MM.1S (cell line): ENCODE measurements at regions not wholly inside any gene's neighbourhood (a gene's known extent, or its start where the extent isn't known, plus 50 kb on each side); places are given as distances from the start of the nearest gene placed in this dataset.
"Not testable (repeated sequence)": the region's sequence is repeated elsewhere in the genome, so short reads cannot be mapped to it uniquely, and the experiment has no call there.

ENCODE experiments used
- DNase-seq: peaks from one replicate; pipeline ENCODE4 v3.0.0-alpha.2; 2015
- H2AFZ ChIP-seq: fragments of 300-600 bp; sonication (generic); 2 replicates; pipeline ENCODE4 v1.6.0; 2016; ENCODE audit warnings: antibody characterized with exemption, low read length
- H3F3A ChIP-seq: fragments of 300-600 bp; sonication (generic); 2 replicates; pipeline ENCODE4 v1.6.1; 2016; ENCODE audit warnings: mild to moderate bottlenecking, antibody characterized with exemption, low read length, moderate library complexity, mixed read lengths; ENCODE audit not compliant: insufficient read depth
- H3K27ac ChIP-seq: fragments of 300-600 bp; sonication (generic); 2 replicates; pipeline ENCODE4 v1.5.1; 2016; ENCODE audit warnings: mild to moderate bottlenecking, low read length
- H3K27me3 ChIP-seq: fragments of 300-600 bp; sonication (generic); replicated peaks from 2 replicates; pipeline ENCODE4 v1.6.0; 2016; ENCODE audit warnings: low read length; ENCODE audit not compliant: insufficient read depth
- H3K36me3 ChIP-seq: fragments of 300-600 bp; sonication (generic); replicated peaks from 2 replicates; pipeline ENCODE4 v1.6.1; 2016; ENCODE audit warnings: mild to moderate bottlenecking, low read length, mixed read lengths; ENCODE audit not compliant: insufficient read depth
- H3K4me1 ChIP-seq: fragments of 300-600 bp; sonication (generic); 2 replicates; pipeline ENCODE4 v1.6.1; 2016; ENCODE audit warnings: low read length, mixed read lengths
- H3K4me2 ChIP-seq: fragments of 300-600 bp; sonication (generic); 2 replicates; pipeline ENCODE4 v1.6.0; 2016; ENCODE audit warnings: low read depth, low read length
- H3K4me3 ChIP-seq: fragments of 300-600 bp; sonication (generic); 2 replicates; pipeline ENCODE4 v1.5.1; 2016; ENCODE audit warnings: low read length, mixed read lengths
- H3K79me2 ChIP-seq: fragments of 300-600 bp; sonication (generic); 2 replicates; pipeline ENCODE4 v1.6.1; 2016; ENCODE audit warnings: mixed run types, low read length, mixed read lengths
- H3K9ac ChIP-seq: fragments of 300-600 bp; sonication (generic); 2 replicates; pipeline ENCODE4 v1.6.1; 2016; ENCODE audit warnings: low read length, mixed read lengths
- H3K9me2 ChIP-seq: fragments of 300-600 bp; sonication (generic); replicated peaks from 2 replicates; pipeline ENCODE4 v1.6.1; 2016; ENCODE audit warnings: mild to moderate bottlenecking, low read length, mixed read lengths; ENCODE audit not compliant: insufficient read depth
- H3K9me3 ChIP-seq: fragments of 300-600 bp; sonication (generic); replicated peaks from 2 replicates; pipeline ENCODE4 v1.6.1; 2016; ENCODE audit warnings: mild to moderate bottlenecking, low read length, mixed read lengths; ENCODE audit not compliant: insufficient read depth
- H4K20me1 ChIP-seq: fragments of 300-600 bp; sonication (generic); 2 replicates; pipeline ENCODE4 v1.6.1; 2016; ENCODE audit warnings: mild to moderate bottlenecking, low read length, moderate library complexity, mixed read lengths; ENCODE audit not compliant: insufficient read depth
- EZH2 ChIP-seq: fragments of 300-600 bp; sonication (generic); optimal IDR thresholded peaks from 2 replicates; pipeline ENCODE3; 2017; ENCODE audit warnings: low read depth, mild to moderate bottlenecking, antibody characterized with exemption, low read length, mixed read lengths
- EZH2phosphoT487 ChIP-seq: fragments of 300-600 bp; sonication (generic); IDR thresholded peaks from 2 replicates; pipeline ENCODE4 v1.6.1; 2018; ENCODE audit warnings: antibody characterized with exemption, low read length
- TF ChIP-seq, protein P1 (sequence below): fragments of 300-600 bp; sonication (generic); IDR thresholded peaks from 2 replicates; pipeline ENCODE4 v1.5.1; 2016; ENCODE audit warnings: antibody characterized with exemption, low read length, mixed read lengths

DNA sequence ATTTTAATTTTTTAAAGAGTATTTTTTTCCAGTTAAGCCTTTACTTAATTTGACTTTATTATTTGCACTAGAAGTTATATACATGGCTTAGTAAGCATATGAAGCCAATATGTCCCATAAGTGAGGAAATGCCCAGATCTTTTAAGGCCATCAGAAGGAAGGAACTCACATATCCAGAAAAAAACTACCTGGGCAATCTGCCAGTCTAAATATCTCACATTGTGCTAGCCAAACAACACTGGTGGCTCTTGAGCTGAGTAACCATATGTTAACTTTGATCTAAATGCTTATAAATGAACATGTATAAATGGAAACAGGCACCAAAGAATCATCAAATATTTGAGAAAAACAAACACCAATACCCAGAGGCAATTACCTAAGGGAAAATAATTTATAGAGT lies 138.6 kb upstream of the APOOL start:
- H3K36me3 ChIP-seq = no peaks in the 10 kb centered on the region
- H3K79me2 ChIP-seq = no peaks in the 10 kb centered on the region
- H3K4me2 ChIP-seq = no peak overlapping the region
- H3K27ac ChIP-seq = no peak overlapping the region
- H3K9ac ChIP-seq = no peak overlapping the region
- no peaks in the 10 kb centered on the region for H3K4me1 ChIP-seq
- no peaks in the 10 kb centered on the region for H3F3A ChIP-seq
- no peaks in the 10 kb centered on the region for H3K9me3 ChIP-seq
- no peak for TF ChIP-seq EZH2
- no peak for TF ChIP-seq EZH2phosphoT487
- TF ChIP-seq, protein P1, sequence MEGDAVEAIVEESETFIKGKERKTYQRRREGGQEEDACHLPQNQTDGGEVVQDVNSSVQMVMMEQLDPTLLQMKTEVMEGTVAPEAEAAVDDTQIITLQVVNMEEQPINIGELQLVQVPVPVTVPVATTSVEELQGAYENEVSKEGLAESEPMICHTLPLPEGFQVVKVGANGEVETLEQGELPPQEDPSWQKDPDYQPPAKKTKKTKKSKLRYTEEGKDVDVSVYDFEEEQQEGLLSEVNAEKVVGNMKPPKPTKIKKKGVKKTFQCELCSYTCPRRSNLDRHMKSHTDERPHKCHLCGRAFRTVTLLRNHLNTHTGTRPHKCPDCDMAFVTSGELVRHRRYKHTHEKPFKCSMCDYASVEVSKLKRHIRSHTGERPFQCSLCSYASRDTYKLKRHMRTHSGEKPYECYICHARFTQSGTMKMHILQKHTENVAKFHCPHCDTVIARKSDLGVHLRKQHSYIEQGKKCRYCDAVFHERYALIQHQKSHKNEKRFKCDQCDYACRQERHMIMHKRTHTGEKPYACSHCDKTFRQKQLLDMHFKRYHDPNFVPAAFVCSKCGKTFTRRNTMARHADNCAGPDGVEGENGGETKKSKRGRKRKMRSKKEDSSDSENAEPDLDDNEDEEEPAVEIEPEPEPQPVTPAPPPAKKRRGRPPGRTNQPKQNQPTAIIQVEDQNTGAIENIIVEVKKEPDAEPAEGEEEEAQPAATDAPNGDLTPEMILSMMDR = no peak
- no peaks in the 10 kb centered on the region for H3K9me2 ChIP-seq
- no peaks in the 10 kb centered on the region for H3K27me3 ChIP-seq
- no peak for DNase-seq
- no peak overlapping the region for H2AFZ ChIP-seq
- no peaks in the 10 kb centered on the region for H4K20me1 ChIP-seq
- no peak overlapping the region for H3K4me3 ChIP-seq

DNA sequence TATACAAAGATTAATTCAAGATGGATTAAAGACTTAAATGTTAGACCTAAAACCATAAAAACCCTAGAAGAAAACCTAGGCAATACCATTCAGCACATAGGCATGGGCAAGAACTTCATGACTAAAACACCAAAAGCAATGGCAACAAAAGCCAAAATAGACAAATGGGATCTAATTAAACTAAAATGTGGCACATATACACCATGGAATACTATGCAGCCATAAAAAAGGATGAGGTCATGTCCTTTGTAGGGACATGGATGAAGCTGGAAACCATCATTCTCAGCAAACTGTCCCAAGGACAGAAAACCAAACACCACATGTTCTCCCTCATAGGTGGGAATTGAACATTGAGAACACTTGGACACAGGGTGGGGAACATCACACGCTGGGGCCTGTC lies 133.4 kb upstream of the APOOL start:
- not testable (repeated sequence) for H3K4me3 ChIP-seq, H3K4me1 ChIP-seq, H4K20me1 ChIP-seq, H3F3A ChIP-seq, DNase-seq, H3K27me3 ChIP-seq, H3K9ac ChIP-seq, H3K79me2 ChIP-seq, H3K4me2 ChIP-seq, H3K27ac ChIP-seq, H2AFZ ChIP-seq, H3K9me2 ChIP-seq, H3K36me3 ChIP-seq, H3K9me3 ChIP-seq

DNA sequence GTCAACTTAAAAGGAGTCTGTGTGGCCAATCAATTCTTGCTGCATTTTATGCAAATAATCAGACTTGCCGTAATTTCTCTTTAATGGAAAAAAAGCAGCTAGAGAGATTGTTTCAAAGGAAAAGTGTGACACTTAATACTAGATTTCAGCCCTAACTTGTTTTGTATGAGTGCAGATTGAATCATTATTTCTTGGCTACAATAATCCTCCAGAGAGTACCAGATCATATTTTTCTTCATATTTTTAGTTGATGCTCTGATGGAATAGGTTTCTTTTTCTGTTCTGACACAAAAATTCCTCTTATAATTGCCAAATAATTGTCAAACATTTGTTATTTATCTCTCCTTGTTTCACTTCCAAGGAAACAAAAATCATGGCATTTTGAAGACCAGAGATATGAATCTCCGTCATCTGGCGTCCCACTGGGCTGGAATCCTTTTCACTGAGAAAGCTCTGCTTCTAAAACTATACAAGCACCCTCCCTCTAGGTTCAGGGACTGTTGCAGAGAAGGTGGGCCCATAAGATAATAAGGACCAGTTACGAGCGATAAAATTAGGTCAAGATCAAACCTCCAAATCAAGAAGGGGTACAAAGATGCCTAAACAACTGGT lies 131.4 kb upstream of the APOOL start:
- H3K9me3 ChIP-seq, DNase-seq, H3K4me3 ChIP-seq, H3K9me2 ChIP-seq, H3K27me3 ChIP-seq, H4K20me1 ChIP-seq, H2AFZ ChIP-seq, H3K9ac ChIP-seq, H3K4me1 ChIP-seq, H3K4me2 ChIP-seq, H3K79me2 ChIP-seq, H3K36me3 ChIP-seq, H3F3A ChIP-seq, H3K27ac ChIP-seq: not testable (repeated sequence)

DNA sequence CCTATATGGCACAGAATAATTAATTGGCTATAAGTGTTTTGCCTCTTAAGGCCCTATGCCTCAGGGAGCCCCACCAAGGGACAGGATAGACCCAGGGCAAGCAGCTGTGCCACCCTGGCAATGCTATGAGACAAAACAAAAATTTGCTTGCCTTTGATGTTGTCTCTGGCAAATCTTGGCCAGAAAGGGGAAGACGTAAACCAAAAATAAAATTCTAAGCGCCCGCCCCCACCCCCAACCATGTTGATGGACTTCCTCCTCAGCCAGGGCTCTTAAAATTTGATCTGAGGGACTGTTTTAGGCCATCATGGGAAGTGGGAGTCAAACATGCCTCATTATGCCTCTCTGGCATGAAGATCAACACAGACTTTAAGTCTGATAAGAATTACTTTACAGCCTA lies 130.5 kb upstream of the APOOL start:
- Histone ChIP-seq H3K27me3 (no peaks in the 10 kb centered on the region), H3K4me3 (no peak overlapping the region), H3K9me2 (no peaks in the 10 kb centered on the region), H3K4me2 (no peak overlapping the region), H2AFZ (no peak overlapping the region), H3K36me3 (no peaks in the 10 kb centered on the region), H3K79me2 (no peaks in the 10 kb centered on the region), H3K9ac (no peak overlapping the region), H3F3A (no peaks in the 10 kb centered on the region), H3K4me1 (no peaks in the 10 kb centered on the region), H3K27ac (no peak overlapping the region), H4K20me1 (no peaks in the 10 kb centered on the region), H3K9me3 (no peaks in the 10 kb centered on the region)
- DNase-seq = no peak
- no peak for TF ChIP-seq EZH2phosphoT487
- TF ChIP-seq, protein P1 = no peak
- no peak for TF ChIP-seq EZH2
